ENCODE measurements at regions not wholly inside any gene's neighbourhood (a gene's known extent, or its start where the extent isn't known, plus 50 kb on each side); places are given as distances from the start of the nearest gene placed in this dataset.

DNA sequence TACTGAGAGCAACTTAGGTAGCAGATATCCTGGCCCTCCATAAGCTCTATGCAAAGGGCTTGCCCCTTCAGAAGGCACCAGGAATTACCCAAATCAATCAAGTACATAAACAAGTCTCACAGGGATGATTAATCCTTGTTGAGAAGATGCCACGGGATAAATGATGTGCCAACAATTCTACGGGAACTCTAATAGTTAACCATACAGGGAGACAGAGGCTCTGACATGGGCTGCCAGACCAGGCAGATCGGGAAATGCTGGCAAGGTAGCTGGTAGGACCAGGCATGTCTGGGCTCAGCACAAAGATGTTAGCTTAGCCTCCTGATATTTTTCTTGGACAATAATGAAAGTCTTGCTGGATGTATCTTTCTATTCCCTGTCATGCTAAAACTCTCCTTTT is 249.3 kb upstream of the THBS1 start:
- Mint-ChIP-seq H3K4me1 (peaks cover 21% of the 10 kb centered on the region), H3K9me3 (no peaks in the 10 kb centered on the region), H3K36me3 (ENCODE audit: low read depth) (no peaks in the 10 kb centered on the region), H3K4me3 (no peak overlapping the region), H3K27me3 (ENCODE audit: low read depth) (no peaks in the 10 kb centered on the region), H3K27ac (no peak overlapping the region)
- TF ChIP-seq, protein P1, sequence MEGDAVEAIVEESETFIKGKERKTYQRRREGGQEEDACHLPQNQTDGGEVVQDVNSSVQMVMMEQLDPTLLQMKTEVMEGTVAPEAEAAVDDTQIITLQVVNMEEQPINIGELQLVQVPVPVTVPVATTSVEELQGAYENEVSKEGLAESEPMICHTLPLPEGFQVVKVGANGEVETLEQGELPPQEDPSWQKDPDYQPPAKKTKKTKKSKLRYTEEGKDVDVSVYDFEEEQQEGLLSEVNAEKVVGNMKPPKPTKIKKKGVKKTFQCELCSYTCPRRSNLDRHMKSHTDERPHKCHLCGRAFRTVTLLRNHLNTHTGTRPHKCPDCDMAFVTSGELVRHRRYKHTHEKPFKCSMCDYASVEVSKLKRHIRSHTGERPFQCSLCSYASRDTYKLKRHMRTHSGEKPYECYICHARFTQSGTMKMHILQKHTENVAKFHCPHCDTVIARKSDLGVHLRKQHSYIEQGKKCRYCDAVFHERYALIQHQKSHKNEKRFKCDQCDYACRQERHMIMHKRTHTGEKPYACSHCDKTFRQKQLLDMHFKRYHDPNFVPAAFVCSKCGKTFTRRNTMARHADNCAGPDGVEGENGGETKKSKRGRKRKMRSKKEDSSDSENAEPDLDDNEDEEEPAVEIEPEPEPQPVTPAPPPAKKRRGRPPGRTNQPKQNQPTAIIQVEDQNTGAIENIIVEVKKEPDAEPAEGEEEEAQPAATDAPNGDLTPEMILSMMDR (IDR thresholded peaks at IDR 0.05; ENCODE audit: unreplicated experiment in 3 of 3): no peak

DNA sequence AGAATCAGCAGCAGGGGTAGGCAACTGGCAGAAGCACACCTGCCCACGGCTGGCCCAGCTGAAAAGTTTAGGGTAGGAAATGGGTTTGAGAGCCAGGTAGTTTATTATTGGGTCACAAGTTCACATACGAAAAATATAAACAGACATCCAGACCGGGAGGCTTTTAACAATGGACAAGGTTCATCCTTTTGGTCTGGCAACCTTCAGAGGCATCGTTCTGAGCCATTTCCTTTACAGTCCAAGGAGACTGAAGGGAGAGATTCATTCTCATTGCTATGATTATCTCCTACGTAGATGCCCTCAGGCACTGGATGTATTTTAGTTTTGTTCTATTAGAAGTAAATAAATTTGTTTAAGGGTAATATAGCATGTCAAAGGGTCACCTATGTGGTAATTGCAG is 248.0 kb upstream of the THBS1 start:
- Mint-ChIP-seq H3K9me3 (no peaks in the 10 kb centered on the region), H3K36me3 (ENCODE audit: low read depth) (no peaks in the 10 kb centered on the region), H3K27ac (peak overlapping the region in 2 of 3 experiments; percentile 3 to 45), H3K27me3 (ENCODE audit: low read depth) (peaks cover 3% of the 10 kb centered on the region), H3K4me1 (peaks cover 21% of the 10 kb centered on the region), H3K4me3 (no peak overlapping the region)
- TF ChIP-seq, protein P1 (IDR thresholded peaks at IDR 0.05; ENCODE audit: unreplicated experiment in 3 of 3): no peak

DNA sequence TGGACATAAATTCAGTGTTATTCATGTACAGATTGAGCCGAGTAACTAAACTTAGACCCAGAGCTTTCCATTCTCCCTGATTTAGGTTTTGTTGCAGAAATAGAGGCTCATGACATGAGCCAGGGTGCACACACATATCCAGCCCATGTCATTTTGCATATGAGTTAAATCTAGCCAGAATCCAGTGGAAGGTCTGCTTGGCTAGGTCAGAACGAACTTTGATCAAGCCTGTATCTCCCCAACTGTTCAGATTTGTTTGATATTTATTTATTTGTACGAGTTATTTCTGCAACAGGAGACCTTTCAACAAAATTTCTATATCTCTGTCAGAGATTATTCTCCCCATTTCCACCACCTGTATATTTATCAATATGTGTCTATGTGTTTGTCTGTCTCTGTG is 247.5 kb upstream of the THBS1 start:
- no peaks in the 10 kb centered on the region for H3K36me3 Mint-ChIP-seq (ENCODE audit: low read depth)
- TF ChIP-seq, protein P1 (IDR thresholded peaks at IDR 0.05; ENCODE audit: unreplicated experiment in 3 of 3): no peak

DNA sequence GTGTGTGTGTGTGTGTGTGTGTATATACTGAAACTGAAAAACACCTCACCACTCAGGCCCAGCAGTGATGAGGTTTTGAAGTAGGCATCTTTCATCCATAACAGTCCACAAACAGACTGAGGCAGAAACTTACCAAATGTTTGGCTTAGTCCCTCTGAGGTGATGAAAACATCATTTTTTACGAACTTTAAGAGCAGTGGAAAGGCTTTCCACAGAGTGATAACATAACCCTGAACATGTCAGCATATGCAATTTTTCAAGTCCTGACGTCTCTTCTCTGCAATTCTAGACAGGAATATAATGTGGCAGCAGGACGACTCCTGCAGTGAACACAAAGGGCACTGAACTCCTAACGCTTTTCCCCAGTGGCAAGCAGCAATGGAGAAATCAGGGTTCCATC is 247.0 kb upstream of the THBS1 start:
- Mint-ChIP-seq H3K4me1 (peaks cover 26% of the 10 kb centered on the region), H3K9me3 (no peaks in the 10 kb centered on the region), H3K27ac (peak overlapping the region in 2 of 3 experiments; percentile 3 to 17), H3K36me3 (ENCODE audit: low read depth) (no peaks in the 10 kb centered on the region), H3K27me3 (ENCODE audit: low read depth) (peaks cover 3% of the 10 kb centered on the region), H3K4me3 (no peak overlapping the region)
- TF ChIP-seq, protein P1 (IDR thresholded peaks at IDR 0.05; ENCODE audit: unreplicated experiment in 3 of 3): no peak

More for the DNA sequence above, 247.5 kb upstream of the THBS1 start:
- H3K27ac Mint-ChIP-seq: peak overlapping the region in 2 of 3 experiments; percentile 3 to 17
- peaks cover 22% of the 10 kb centered on the region for H3K4me1 Mint-ChIP-seq
- no peak overlapping the region for H3K4me3 Mint-ChIP-seq
- peaks cover 3% of the 10 kb centered on the region for H3K27me3 Mint-ChIP-seq (ENCODE audit: low read depth)
- no peaks in the 10 kb centered on the region for H3K9me3 Mint-ChIP-seq

DNA sequence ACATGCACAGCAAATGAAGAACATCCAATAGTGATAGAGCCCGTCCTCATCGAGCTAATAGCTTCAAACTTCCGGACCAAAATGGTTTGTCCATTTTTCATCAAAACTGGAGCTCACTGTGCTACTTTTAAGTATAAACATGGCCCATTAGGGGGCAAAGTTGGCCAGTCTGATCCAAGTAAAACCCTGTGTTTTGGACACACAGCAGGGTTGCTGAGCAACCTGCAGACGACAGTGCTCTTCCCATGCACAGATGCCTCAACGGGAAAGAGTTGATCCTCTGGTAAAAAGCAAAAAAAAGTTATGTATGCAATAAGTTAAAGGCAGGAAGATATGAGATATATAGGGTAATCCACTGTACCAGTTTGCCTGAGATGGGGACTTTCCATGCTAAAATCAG is 244.0 kb upstream of the THBS1 start:
- Mint-ChIP-seq H3K27ac (no peak overlapping the region), H3K36me3 (ENCODE audit: low read depth) (no peaks in the 10 kb centered on the region), H3K4me1 (peaks cover 30% of the 10 kb centered on the region), H3K9me3 (peaks cover 5% of the 10 kb centered on the region), H3K27me3 (ENCODE audit: low read depth) (peaks cover 3% of the 10 kb centered on the region), H3K4me3 (no peak overlapping the region)
- TF ChIP-seq, protein P1 (IDR thresholded peaks at IDR 0.05; ENCODE audit: unreplicated experiment in 3 of 3): no peak

DNA sequence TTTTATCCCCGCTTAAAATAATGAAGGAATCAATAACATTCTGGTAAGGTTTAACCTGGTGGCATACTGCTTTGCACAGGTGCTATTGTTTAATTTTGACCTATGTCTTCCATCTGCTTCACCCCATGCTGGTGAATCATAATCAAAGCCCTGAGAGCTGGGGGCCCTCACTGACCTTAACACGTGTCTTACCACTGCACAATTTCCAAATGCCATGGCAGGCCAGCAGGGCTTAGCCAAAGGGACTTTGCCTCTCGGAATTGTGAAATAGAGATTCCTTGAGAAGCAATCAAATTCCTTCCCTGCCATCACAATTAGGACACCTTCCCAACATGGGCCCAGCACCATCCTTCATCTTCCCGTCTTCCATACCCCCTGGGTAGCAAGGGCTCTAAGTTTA is 242.6 kb upstream of the THBS1 start:
- peaks cover 3% of the 10 kb centered on the region for H3K27me3 Mint-ChIP-seq (ENCODE audit: low read depth)
- H3K4me1 Mint-ChIP-seq: peaks cover 24% of the 10 kb centered on the region
- no peak overlapping the region for H3K4me3 Mint-ChIP-seq
- H3K27ac Mint-ChIP-seq: no peak overlapping the region
- TF ChIP-seq, protein P1 (IDR thresholded peaks at IDR 0.05; ENCODE audit: unreplicated experiment in 3 of 3): no peak
- H3K9me3 Mint-ChIP-seq: peaks cover 14% of the 10 kb centered on the region
- H3K36me3 Mint-ChIP-seq (ENCODE audit: low read depth): no peaks in the 10 kb centered on the region
